GM18508 (cell line): ENCODE measurements at regions not wholly inside any gene's neighbourhood (a gene's known extent, or its start where the extent isn't known, plus 50 kb on each side); places are given as distances from the start of the nearest gene placed in this dataset.

ENCODE experiments used
- ATAC-seq: cut with Tn5 transposase; IDR thresholded peaks from one replicate; pipeline ENCODE4 v1.9.1; 2021; ENCODE audit warnings: moderate number of reproducible peaks; ENCODE audit not compliant: insufficient read depth, unreplicated experiment

DNA sequence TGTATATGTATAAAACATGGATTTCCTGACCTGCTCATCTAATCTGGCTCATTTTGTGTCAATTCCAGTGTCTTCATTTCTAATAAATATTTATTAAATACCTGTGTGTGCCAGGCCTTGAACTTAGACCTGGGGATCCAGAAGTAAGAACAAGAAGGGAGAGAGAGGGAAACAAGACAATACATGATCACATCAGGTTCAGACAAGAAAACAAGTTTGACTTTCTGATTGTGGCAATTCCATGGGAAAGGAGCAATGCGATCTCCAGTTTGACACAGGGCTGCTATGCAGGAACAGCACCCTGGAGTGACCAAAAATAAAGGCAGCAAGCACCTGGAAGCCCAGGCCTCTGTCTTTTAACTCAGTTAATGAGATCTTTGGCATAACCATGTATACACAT, 198.1 kb upstream of the ACTBL2 start:
- ATAC-seq = no peak

DNA sequence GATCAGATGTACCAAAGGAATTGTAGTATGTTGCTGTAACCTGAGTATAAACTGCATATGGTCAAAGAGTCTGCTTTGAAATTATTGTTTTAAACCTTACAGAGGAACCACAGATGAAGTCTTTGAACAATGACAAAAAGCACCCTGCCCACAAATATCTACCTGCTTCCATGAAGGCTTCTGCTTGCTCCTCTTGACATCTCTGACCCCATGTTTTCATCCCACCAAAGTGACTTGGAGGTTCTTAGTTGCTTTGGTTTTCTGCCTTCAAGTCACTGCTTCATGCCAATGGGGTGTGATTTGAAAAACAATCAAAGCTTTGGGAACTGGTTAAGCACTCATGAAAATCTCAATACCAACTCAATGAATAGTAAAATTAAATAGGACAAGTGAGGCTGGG, 194.6 kb upstream of the ACTBL2 start:
- ATAC-seq = no peak

DNA sequence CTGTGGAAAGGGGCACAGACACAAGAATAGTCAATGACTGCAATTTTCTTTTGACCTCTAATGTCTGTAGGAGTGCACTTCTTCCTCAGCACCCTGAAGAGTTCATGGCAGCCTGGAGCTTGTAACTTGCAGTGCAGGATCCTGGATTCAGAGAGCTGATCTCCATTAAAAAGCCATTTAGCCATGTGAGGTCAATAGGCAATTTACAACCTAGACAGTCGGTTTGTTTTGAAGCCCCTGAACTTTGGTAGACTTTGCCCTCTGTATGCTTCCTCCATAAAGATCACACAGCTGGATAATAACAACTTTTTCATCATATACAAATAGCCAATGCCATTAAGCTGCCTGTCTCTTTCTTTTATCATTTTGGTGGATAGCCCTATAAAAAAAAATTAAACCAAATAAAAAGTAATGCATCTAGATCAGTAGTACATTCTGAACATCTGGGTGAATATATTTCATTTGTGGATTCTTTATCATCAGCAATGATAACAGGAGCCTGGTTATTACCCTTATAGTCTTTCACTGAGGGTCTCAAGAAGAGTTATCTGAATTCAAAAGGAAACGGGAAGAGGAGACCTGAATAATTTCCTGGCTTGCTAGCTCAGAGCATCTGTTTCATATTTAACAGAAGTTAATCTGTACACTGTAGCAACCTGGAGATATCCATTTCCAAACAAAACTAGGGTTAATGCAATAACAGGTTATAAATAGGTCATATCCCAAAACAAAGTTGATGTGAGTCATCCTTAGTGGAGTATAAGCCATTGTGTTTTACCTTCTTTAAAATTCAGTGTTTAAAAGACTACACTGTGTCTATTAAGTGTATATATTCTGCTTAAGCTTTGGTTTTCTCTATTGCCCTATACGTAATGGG, 193.8 kb upstream of the ACTBL2 start:
- no peak for ATAC-seq

DNA sequence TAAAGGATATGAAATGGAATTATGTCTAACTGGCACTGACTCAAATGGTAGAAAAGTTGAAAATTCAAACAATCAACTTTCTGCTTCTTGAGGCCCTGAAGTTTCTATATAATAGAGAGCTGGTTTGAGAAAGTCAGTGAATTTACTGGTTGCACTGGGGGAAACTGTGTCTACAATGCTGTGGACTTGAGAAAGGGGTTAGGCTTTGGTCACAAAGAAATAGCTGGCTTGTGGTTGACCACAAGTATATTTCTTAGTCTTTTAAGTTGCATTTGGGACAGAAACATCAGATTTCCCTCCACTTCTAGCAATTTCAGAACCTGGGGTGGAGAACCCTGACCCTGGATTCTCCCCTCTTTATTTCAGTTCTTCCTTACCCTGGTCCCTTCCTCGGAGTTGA, 192.6 kb upstream of the ACTBL2 start:
- ATAC-seq = no peak

DNA sequence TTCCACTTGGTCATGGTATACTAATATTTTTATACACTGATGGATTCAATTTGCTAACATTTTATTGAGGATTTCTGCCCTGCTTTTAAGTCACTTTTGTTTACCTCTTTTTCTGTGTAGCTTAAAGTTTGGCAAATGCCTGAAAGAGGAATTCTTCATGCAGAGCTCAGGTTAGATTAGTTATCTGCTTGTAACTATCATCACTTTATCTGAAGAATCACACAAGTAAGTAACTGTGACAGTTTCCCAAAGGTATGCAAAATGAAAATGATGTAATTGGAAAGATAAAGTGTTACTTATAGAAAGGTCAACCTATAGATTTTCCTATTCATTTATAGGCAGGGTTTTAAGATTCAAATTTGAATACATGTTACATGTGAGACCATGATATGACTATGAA, 188.8 kb upstream of the ACTBL2 start:
- no peak for ATAC-seq

DNA sequence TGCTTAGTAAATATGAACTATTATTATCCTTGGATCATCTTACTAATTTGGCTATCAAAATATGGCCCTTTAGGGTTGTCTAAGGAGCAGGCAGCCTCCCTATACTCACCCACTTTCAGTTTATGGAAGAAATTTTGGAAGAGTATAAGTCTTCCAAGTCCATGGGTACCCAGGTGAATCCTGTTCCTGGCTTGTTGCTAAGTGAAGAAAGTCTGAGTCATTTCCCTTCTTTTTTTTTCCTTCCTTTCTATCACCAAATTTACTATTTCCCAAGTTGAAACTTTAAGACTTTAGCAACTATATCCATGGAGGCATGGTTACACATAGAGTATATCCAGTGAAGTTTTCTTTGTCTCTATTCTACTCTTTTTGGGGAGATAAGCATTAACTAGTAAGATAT, 184.0 kb upstream of the ACTBL2 start:
- no peak for ATAC-seq

DNA sequence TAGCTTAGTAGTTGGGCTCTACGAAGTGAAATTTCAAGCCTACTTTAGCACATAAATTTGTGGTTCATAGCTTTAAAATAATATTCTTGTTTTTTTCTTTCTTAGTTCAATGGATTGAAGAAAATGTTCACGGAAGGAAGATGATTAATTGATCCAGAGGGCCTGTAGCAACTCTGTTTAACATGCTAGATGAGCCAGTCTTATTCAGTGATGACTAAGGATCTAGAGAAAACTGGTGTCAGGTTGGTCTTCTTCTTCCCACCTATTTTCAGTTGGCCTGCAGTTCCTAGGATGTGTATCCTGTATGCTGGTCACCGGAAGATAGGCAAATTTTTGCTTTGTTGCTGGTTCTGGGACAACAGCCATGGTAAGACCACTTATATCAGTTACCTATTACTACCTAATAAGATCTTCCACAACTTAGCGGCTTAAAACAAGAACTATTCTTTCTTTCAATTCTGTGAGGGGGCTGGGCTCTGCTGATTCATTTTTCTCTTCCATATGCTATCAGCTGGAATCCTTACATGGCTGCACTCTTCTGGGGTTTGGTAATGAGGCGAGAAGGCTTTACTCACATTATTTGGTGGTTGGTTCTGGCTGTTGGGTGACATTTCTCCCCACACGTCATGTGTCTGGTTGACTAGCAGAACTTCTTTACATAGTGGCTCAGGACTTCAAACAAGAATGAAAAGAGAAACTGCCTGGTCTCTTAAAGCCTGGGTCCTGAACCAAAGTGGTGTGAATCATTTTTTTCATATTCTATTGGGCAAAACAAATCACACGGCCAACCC, 182.7 kb upstream of the ACTBL2 start:
- no peak for ATAC-seq

DNA sequence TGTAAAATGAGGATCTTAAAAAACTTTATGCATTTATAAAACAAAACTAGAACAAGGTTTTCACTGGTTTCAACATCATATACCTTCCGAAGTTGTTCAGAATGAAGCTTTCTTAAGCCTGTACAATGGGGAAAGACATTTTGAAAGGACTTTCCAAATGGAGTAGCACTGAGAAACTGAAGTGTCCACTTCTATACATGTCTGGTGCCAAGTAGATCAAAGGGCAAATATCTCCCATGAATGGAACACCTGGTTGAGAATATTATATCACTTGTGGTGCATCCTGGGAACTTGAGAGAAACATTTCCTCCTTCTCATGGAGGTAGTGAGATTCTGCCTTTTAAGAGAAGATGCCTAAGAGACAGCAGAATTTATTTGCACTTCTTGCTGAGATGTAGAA, 182.1 kb upstream of the ACTBL2 start:
- ATAC-seq = no peak

DNA sequence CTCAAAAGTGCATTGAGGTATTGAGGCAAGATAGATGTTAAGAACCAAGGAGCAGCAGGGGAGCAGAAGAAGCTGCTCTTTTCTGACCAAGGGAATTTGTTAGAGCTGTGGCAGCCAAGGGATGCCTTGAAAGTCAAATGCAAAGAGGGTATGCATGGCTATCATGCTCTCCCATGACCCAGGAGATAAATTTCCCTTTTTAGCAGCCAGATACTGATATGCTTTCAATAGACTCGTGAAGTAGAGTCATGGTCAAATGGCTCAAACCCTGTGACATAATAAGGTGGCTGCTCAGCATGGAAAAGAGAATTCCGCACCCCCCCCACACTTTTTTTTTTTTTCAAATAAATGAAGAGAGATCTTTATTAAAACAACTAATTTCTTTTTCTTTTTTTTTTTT, 180.9 kb upstream of the ACTBL2 start:
- no peak for ATAC-seq

DNA sequence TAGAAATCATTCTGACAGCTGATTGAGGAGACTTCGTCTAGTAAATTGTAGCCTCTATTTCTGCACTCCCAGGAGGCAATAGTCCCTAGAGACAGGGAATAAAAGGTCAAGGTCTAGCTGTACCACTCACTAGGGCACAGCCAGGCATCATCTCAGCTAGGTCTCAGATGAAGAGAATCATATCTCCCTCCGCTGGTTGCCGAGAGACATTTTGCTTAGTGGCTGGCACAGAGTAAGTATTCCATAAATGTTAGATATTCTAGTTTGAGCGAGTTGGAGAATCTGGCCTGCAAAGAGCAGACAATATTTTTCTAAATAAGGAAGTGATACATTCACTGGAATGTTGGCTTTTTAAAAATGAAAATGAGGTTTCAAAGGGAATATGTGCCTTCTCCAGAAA, 180.4 kb upstream of the ACTBL2 start:
- no peak for ATAC-seq

DNA sequence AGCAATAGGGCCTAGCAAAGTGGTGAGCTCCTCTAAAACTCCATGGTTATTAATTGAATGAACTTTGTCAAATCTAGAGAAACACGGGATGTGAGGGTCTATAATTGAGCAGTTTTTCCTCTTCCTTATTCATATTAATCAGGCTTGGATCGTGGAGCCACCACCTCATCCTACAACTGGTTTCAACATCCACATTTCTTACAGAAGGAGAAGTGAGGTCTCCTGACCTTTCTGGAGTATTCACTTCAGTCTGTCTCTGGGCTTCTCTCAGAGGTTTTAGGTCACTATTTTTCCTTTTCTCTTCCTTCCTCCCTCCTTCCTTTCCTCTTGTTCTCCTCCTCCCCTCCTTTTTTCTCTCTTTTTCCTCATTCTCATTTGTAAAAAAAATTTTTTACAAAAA, 177.3 kb upstream of the ACTBL2 start:
- no peak for ATAC-seq

DNA sequence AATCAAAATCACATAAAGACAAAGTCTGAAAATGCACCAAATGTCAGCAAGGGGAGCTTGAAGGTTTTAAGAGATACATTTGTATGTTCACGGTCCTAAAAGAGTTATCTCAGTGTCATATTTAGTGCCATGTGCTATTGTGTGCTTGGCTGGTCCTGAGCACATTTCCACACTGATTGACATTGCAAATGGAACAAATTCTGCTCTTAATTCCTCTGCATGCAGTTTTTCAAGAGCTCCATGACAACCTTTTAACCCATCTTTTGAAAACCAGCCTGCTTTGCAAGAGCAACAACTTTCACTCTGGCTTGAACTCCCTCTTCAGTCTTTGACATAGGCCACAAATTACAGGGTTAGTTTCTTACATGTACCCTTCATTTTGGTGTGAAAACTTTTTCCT, 175.4 kb upstream of the ACTBL2 start:
- no peak for ATAC-seq

DNA sequence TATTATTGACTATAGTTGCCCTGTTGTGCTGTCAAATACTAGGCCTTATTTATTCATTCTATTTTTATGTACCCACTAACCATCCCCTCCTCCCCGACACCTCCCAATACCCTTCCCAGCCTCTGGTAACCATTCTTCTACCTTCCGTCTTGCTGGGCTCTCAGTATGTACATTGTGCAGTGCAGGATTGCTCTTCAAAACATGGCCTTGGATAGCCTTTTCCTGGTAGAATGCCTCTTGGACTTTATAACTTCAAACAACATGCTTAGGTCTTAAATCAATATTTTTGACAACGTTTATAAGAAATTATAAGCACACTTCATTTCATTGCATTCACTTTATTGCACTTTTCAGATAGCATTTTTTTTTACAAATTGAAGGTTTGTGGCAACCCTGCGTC, 172.6 kb upstream of the ACTBL2 start:
- ATAC-seq = no peak

DNA sequence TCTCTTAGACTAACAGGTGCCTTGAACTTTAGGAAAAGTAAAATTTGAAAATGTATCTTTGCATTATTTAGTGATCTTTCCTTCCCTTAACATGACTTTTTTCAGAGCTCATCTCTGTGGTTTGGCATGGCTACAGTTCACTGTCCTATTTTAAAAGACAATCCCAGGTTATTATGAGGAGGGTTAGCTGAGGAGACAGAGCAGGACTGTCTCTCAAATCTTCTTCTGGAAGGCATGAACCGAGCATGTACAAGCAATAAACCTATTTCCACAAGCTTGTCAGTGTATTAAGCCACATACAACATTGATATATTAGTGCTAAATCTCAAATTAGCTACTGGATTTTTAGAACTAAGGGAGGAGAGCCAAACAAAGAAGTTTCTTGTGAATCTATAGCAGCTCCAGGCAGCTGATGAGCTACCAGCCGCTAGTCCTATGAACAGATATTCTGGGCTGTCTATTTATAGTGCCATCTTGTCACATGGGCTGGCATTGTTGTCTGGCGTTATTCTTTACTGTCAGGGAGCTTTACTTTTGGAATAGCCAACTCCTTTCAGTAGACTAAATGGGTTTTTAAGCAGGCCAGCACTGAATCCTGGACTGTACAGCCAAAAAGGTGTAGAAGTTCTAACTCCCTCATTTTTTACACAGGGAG, 171.2 kb upstream of the ACTBL2 start:
- ATAC-seq = no peak

DNA sequence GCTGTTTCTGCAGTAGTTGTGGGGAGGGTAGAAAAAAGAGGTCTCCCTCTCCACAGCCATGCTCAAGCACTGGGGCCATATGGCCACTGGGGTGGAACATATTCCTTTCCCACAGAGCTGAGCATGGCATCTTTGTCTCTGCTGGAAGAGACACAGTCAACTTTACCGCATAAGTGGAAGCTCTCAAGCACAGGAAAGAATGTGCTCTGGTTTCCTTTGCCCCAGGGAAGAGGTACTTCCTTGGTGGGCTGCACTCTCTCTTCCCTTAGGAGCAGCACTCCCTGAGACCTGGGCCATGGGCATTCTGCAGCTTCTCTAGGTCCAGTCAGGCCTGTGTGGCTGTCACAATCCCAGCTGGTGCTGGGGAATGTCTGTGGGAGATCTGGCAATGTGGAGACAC, 168.5 kb upstream of the ACTBL2 start:
- ATAC-seq = no peak

DNA sequence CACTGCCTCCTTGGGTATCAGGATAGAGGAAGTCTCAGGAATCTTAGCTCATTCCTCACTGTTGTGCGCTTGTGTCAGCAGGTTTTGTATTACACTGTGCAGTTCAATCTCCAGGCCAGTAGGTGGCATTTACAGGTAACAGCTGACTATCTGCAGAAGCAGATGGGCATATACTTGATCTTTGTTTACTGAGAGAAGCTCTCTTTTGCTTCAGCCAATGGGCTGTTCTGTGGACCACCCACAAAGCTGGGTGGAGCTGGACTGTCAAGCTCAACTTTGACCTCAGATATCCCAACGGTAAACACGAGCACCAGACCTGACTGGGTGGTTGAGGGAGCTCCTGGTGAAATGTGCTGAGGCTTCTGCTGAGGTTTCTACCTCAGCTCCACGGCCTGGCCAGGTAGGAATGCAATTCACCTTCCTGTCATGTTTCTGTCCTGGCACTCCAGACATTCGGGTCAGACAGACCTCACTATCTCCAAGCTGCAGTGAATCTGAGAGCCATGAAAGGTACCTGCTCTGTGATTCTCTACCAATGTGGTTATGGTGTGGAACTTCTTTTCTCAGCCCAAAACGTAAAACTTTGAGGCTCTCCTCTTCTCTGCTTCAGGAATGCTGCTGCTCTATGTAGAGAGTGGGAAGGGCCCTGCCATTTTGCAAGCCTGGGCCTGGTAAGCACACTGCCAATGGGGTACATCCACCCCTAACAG, 167.9 kb upstream of the ACTBL2 start:
- peak; percentile 84 for ATAC-seq

DNA sequence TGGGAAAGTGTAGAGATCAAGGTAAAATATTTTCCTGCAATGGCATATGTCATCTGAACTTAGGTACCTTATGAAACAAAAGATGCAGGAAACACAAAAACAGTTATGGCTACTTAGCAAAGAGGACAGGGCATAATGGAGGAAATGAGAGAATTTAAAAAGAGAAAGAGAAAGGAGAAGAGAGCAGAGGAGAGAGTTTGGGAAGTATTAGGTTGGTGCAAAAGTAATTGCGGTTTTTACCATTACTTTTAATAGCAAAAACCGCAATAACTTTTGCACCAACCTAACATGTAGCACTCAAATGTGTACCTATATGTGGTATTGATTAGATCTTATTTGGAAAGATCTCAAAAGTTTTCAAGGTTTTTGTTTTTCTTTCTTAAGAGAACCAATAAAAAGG, 160.1 kb upstream of the ACTBL2 start:
- ATAC-seq = no peak

DNA sequence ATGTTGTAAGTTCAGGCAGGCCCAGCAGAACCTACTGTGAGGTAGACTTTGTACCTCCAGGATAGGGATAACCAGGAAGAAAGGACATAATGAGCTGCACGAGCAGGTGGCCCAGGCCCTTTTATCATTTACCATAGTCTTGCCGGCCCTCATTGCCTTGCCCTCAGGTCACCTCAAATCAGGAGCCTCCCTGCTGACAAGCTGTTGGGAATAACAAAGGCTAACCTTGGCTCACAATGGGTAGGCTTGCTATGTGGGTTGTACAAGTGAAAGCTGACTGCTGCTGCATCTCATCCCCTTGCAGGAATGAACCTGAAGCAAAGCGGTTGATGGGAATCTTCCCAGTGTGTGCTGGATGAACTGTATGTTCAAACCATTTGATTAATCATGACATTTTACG, 159.5 kb upstream of the ACTBL2 start:
- ATAC-seq = no peak

DNA sequence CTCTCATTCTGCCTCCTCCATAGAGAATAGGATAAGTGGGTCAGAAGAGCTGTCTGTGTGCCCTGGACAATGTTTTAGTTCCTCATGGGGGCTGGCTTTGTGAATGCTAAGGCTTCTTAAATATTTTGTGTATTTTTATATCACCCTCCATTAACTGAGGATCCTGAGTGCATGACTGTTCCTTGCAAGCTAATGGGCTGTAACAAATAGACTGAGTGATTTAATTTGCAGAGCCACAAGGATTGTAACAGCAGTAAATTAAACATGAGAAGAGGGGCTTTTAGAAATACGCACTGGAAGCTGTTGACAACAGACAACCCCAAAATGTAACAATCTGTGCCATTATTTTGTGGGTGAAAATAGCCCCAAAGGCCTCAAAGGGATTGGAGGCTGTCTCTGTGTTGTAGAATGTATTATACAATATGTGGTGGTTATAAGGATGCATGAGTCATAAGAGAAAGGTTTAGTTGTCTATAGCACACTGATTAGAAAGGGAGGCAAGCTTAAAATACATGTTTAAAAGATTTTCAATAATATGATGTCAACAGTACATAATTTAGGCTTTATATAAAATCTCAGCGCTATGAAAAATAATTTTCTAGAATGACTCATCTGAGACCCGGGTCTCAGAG, 152.7 kb upstream of the ACTBL2 start:
- ATAC-seq = no peak

DNA sequence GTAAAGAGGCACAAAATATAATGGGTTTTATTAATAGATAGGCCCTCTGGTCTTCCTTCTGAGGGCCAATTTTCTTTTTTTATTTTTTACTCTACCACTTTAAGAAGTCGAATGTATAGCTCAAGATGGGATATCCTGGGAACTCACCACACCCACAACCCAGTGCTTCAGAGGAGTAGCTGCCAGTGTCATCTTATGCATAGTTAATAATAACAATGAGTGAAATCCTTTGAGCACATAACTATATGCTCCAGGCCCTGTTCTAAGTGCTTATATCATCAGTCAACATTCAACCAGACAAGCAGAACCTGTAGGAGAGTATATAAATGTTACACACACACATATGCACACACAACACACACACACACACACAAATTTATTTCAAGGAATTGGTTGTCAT, 150.3 kb upstream of the ACTBL2 start:
- no peak for ATAC-seq
